Stimulated activated CD8-positive, alpha-beta memory T cell treated with anti-CD3 and anti-CD28 coated beads, Interleukin-4, amount 100 ng/mL, for 1 hour (primary cell): ENCODE measurements at regions not wholly inside any gene's neighbourhood (a gene's known extent, or its start where the extent isn't known, plus 50 kb on each side); places are given as distances from the start of the nearest gene placed in this dataset.

Experiments
- DNase-seq, 2 donors: peaks; one replicate each; pipeline ENCODE4 v3.0.0-alpha.2; 2020; ENCODE audit warnings: low read depth in 2 of 2, low spot score in 1 of 2

DNA sequence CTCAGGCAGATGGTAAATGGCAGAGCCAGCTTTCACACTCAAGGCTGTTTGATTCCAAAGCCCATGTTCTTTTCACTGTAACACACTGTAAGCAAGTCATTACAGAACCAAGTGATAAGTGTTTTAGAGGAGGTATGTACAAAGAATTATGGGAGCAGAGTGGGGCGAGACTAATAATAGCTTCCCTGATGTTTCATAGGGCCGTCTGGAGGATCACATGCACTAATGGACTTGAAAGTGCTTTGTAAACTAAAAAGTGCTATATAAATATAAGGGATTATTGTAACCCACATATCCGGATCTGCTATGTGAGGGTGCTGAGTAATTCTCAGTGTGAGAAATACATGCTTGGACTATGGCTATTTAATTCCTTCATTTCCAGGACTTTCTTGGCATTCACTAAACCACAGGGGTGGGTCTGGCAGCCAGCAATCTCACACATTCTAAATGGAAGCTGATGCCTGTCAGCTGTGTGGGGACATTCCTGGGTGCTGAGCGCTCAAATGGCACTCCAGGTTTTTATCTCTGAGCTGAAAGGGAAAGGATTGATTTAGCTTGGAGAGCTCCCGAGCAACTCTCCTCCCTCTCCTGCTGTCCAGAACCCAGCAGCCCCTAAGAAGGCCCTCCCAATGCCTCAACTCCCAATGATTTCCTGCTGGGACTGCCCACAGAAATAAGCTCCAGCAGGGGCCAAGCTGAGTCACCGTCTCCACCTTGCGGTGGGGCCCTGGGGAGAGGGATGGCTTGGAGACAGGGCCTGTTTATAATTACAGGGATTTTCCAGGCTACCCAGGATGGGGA lies 222.8 kb downstream of the SOX11 start:
- DNase-seq = no peak

DNA sequence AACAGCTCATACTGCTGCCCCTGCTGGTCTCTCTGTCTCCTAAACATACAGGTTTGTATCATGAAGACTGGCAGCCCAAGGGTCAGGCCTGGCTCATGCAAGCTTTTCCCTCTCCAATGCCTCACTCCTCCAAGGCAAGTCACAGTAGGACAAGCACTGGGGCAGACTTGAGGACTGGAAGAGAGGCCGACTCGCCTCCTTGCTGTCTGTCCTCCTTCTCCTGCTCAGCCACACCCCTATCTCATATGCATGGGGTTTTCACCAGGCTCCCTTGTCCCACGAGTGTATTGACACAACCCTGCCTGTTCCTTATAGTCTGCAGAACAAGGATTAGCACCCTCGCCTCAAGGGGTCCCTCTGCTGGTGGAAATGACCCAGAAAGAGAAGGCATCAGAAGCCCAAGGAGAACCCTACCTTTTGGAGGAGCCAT lies 223.7 kb downstream of the SOX11 start:
- DNase-seq = no peak

DNA sequence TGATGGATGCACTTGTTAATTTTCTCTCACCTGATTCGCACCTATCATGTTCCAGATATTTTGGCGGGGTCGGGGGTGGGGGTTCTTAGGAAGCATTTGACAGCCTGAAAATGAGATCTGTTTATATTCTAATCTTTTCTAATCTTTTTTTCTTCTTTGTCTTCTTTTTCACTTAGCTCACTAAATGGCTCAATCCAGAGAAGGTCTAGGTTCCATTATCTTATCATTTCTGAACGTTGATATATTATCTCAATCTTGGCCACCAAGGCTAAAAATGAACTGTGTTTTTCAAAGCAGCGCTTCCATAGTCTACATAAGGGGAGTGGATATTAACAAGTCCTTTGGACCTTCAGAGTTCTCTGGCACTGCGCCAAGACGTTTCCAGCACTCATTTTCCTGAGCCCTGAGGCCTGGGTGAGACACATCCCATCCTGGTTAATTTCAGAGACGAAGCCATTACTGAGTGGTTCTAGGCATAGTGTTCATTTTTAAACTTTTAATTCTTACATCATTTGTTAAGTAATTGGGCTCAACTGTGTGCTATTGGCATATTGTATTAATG lies 229.0 kb downstream of the SOX11 start:
- DNase-seq = no peak

DNA sequence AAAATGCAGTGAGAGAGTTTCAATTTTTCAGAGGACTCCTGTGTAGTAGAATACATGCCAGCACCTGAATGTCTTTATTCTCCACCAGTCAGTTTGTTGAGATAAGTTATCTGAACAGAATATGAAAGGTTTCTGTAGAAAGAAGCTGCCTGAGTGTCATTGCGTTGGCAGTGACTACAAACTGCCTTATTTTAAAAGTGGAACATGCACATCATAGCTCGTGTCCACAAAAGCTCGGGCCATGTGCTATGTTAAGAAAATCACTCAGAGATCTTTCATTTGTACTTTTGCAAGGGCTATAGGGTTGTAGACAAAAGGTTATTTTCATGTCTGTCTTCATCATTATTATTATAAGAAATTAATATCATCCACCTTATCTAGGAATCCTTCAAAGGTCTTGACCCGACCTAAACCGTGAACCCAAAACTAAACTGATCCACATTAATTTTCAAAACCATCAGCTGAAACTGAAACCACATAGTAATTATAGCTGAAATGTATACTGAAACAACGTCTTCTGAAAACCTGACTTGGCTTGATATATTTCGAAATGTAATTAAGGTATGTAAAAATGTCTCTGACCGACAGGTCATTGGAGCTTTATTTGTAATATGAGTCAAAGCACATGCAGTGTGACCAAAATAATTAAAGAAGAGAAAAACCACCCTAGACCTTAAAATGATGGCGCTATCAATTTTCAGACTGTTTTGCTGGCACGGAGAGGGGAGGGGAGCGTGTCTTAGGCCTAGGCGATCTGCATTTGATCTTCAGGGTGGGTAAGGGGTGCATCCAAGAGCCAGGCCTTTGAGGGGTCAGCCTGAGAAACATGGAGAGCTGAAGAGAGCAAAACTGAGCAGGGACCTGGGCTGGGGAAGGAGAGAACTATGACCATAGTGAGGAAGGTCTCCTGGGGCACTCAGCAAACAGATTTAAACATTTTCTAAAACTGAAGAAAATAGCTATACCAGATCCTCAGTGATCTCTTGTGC lies 232.1 kb downstream of the SOX11 start:
- DNase-seq = no peak

DNA sequence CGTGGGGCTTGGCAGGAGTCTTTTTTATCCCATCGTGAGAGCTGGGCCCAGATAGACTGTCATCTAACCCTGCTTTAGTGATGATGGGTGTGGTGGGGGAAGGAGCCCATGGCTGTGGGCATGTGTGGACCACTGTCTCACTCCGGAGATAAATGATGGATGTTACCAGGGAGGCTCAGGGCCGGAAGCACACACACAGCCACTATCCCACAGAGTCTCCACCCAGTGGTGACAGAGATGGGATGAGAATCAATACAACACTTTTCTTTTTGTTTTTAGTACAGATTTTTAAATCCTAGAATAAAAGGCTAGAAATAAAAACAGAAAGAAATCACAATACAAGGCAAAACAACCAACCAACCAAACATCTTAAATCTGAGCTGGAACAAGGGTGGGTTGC lies 233.4 kb downstream of the SOX11 start:
- DNase-seq = no peak

DNA sequence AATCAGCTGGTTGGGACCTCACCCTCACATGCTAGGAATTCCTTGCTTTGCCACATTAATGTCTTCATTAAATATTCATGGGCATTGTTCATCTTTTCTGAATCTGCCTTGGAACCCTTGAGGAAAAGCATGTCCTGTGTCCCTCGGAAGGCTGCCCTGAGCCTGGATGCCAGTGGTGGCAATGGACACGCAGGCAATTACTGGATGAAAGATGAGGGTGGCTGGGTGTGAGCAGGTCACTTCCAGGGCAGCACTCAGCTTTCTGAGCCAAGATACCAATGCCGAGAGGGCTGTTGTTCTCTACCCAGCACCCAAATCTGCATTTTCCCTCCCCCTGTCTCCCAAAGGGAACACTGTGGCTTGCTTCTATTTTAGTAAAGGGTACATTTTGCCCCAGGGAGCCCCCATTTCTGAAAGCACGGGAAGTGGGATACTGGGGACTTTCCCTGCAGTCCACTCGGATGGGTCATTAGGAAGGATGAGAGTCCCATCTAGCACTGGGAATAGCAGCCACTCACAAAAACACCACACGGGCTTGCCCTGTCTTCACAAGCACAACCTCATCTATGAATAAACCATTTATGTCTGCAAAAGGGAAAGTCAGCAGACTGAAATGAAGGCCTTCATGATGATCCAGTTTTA lies 234.8 kb downstream of the SOX11 start:
- DNase-seq = no peak

DNA sequence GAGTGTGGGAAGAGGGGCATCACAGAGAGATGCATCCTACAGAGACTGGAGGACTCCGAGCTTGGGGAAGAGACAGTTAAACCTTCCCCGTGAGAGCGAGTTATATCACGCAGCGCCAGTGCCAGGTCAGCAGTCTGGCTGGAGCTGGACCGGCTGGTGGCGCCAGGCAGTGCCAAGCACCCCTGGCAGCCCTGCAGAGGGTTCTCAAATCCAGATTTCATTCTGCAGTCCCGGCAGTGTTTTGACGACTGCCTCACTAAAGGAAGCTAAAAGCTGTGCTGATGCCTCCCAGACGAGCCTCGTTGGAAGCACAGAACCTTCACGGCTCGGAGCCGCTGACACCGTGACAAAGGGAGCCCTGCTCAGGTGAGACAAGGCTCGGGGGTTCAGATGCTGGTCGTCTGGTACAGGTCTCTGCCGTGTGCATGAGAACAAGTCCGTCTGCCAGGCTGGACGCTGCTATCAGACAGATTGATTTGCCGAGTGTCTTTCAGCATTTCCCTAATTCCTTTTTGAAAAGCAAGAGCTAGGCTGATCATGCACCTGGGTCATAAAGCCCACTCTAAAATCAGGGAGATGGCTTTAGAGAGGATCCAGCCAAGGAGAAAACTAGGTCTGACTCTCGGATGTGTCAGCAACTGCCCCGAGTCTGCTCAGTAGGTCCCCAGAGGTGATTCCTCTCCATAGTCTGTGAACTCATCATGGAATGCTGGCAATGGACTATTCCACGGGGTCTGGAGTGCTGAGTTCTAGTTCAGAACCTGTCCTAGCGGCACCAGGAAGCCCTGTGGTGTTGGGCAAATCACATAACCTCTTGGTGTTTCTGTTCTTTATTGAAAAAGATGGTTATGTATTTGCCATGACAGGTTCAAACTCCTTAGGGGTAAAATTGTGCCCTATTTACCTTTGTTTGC lies 240.6 kb downstream of the SOX11 start:
- no peak for DNase-seq

DNA sequence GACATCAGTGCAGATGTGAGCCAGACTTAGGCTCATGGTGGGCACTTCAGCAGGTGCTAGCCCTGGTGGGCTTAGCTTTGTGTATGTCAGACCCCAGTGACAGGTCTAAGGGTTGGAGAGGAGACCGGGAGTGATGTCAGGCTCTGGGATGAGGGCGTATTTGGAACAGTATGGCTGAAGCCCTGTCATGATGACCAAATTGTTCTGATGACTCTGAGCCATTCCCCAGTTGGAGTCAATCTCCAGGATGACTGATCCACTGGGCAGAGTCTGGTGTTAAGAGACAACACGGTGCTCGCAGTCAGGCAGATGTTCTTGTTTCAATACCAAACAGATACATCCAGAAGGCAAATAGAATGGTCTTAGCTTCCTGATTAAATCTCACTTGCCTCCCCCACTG lies 241.5 kb downstream of the SOX11 start:
- DNase-seq = no peak

DNA sequence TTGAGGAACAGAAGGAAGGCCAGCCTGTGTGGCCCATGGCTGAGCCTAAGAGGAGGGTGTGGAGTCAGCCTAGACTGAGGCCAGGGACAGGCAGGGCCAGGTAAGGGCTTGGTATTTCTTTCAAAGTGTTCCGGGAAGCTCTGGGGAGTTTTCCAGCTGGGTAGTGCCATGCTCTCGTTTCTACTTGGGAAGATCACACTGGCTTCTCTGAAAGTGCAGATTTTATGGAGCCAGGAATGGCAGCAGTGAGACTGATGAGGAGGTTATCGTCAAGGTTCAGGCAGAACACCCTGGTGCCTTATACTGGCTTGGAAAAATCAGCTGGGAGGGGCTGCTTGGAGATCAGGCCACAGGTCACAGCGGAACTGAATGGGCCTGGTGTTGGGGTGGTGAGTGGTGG lies 245.1 kb downstream of the SOX11 start:
- no peak for DNase-seq

DNA sequence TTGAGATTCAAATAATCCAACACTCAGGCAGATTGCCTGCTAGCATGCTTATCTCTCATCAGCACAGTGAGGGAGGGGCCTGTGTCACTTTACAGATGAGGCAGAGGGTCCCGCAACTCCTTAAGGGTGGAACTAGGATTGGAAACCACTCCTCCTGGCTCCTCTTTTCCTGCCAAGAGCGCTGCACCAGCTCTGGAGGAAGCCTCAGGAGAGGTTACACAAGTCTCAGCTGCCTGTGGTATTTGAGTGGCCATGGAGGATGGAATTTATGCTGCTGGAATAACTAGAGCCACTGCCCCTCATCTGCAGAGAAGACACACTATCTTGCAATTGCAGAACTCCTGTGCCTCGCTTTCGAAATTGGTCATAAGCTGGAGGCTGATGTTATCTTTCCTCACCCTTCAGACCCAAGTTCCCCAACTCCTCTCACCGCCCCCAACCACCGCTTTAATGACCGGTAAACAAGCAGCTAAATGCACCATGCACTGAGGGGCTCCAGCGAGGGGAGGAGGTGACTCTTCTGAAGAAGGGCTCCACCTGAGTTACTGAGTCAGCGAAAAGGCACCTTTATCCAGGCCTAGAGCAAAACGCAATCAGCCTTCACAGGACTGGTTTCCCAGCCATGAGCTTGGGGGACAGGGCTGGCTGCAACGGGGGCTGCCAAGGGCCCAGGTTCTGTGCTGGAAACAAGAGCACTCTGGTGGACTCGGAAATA lies 245.8 kb downstream of the SOX11 start:
- DNase-seq = no peak

DNA sequence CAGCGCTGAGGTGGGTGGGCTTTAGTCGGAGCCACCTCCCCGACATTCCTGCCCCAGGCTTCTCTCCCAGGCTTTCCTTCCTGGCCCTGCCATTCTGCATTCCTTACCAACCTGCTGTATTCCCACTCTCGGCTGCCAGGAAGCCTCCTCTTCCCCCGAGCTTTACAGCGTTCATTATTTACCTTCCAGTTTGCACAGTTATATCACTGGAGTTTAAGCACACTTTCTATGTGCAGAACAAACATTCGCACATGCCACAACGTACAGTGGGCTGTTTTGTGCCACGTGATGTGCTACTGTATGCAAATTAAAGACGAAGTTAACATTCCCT lies 246.3 kb downstream of the SOX11 start:
- DNase-seq = no peak

DNA sequence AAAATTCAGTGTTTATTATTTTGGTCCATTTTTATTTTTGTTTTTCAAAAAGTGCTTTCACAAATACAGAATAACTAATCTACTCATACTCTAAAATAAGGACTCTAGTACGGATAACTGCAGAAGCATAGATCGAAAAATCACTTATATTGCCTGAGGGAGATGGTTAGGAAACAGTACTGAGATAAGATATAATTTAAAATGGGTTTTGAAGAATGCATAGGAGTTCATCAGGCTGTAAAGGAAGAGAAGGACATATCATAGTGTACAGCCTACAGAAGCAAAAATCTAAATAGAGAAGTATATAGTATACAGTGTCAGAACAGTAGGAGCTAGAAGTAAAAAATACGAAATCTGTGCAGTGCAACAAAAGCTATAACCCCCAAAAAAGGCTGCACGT lies 247.4 kb downstream of the SOX11 start:
- no peak for DNase-seq

DNA sequence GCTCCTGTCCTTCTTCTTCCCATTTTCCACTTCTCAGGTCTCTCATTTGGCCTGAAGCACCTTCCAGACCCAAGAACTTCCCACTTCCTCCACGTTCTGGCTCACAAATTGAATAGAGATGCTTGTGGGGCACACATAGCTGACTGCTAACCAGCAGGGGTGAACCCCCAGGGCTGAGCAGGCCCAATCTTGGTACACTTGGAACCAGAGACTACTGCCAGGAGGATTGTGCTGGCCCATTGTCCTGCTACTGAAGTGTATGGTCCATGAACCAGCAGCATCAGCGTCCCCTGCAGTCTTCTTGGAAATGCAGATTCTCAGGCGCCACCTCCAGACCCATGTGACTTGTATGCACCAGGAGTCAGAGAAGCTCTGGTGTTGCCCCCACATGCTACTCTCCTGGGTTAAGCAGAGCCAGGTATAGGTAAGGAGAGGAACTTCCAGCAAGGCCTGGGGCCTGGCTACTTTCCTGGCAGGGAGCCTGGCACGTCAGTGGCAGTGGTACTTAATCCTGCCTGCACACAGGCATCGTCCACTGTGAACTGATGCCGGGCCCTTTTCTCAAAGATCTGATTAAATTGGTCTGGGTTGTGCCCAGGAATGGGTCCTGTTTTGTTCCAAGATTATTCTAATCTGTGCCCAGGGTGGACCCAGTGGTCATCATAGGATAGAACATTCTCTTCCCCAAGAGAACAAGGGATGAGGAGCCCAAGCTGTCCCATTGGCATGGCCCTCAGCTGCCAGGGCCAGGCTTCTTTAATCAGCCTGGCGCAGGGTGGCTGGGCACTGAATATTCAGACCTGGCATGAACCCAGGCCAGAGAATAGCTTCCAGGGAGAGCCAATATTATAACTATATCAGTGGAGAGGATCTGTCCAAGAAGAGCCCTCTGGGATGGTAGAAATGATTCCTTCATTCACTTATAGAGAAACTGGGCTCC lies 248.7 kb downstream of the SOX11 start:
- DNase-seq = no peak

DNA sequence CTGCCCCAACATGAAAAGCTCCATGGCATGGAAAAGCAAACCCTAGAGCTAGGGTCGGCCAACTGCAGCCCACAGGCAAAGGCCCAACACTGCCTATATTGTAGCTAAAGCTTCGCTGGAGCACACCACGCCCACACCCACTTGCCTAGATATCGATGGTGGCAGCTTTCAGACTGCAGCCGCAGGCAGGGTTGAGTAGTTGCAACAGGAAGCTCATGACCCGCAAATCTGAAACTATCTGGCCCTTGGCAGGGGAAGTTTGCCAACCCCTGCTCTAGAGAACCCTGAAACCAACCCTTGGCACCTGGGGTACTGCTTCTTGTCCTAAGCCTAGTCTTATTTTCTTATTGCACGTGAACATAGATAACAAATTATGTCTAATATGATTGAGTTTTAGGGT lies 250.0 kb downstream of the SOX11 start:
- no peak for DNase-seq

DNA sequence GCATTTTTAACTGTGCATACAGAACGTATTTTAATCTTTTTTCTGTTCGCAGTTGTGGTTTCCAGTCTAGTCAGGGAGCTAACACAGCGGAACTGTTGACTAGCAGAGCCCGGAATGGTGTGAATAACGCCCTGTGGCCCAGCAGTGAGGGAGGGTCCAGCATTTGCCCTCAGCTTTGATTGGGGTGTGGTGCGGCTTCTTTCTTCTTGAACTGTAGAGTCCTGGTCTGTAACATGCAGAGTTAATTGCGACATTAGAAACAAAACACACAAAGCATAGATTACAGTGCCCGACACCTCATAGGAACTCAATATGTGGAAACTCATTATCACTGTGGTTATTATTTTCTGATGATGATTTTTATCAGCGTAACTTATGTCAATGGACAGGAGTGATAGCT lies 253.6 kb downstream of the SOX11 start:
- no peak for DNase-seq

DNA sequence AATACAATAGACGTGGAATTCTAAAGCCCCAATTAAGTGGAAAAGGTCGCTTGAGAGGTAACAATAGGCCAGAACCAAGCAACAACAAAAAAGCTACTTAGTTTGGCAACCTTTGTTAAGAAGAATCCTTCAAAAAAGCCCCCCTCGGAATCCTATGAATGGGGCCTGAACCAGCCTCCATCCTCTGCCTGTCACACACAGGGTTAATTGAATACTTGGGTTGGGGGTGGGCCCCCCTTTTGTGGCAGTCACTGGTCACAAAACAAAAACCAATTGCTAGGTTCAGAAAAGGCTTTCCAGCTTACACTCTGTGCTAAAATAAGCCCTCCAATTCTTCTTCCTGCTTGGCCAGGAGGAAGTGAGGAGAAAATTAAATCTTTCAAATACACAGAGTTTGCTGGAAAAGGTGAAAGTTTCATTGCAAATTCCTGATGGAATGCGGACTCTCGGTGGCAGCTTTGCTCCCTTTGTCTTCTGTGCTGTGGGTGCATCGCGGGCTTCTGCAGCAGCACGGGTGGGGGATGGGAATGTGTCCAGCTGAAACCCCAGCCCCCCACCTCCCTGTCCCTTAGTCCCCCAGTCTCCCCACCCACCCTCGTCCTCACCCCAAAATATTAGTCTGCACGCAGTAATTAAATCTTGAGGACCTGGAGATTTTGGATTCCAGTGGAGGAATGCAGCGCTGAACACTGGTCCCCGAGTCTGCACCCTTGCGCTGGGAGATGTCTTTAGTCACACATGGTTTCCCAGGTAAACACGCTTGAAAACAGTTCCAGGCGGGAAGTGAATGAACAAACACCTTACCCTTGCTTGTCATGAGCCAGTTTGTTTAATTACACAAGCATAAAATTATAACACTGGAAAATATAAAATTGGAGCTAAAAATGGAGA lies 254.3 kb downstream of the SOX11 start:
- no peak for DNase-seq

DNA sequence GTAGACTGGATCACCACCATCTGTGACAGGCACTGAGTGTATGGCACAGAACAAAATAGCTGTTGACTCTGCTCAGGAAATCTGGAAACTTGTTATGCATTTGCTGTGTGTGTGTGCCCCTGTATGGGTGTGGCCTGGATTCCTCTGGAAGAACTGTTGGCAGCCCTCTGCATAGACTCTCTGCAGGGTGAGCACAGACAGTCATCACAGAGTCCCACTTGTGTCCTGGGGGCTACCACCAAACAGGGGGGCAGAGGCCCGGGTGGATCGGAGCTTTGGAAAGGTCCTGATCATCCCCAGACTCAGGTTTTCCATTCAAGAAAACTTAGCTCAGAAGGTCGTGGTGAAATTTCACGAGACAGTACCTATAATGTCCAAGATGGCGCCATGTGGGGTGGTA lies 258.6 kb downstream of the SOX11 start:
- DNase-seq = no peak

DNA sequence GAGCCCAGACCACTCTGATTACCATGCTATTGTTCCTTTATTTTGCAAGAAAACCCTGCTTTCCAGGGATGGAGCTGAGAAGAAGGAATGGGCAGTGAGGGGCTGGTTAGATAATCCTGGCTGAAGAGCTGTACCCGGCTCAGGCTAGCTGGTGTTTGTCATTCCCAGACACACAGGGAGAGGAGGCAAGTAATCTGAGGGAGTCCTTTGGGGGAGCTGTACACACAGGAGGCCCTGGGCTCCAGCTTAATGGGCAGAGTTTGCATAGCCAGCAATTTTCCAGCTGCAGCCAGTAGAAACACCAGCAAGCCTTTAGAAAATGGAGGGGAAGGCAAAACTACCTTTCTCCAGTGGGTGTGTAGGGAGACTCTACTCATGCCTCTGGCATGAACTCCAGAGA lies 259.3 kb downstream of the SOX11 start:
- DNase-seq = no peak
